GM19351 (cell line): ENCODE measurements at regions not wholly inside any gene's neighbourhood (a gene's known extent, or its start where the extent isn't known, plus 50 kb on each side); places are given as distances from the start of the nearest gene placed in this dataset.

Experiments used
- ATAC-seq: cut with Tn5 transposase; IDR thresholded peaks from one replicate; pipeline ENCODE4 v1.9.1; 2021; ENCODE audit warnings: mild to moderate bottlenecking, moderate library complexity; ENCODE audit not compliant: unreplicated experiment

DNA sequence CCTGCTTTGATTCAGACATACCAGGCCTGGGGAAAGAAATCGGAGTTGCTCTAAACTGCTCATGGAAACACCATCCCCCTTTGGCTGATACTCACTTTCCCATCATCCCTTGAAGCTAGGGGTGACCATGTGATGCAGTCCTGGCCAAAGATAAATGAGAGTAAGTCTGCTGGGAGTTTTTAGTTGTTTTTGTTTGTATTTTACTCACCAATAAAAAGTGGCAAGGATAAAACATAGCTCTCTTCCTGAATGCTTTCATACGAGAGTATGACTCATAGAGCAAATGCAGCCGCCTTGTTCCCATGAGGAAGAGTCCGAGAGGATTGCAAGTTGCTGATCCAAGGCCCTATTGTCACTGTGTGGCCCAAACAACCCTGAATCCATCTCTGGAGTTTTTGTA is 126.4 kb upstream of the TMEM132C start:
- no peak for ATAC-seq

DNA sequence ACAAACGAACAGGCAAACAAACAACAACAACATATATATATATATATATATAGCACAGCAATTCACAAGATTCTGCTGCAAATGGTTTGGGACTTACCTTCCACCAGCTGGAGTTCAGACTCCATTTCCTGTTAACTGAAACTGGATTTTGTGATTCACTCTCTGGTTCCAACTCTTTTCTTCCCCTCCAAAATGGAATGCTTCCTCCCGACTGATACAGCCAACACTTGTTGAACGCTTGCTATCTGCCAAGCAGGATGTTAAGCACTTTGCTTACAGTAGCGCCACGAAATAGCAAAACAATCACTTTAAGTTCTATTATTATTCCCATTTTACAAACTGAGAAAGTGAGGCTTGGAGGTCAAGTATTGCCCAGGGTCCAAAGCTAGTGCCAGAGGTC is 116.0 kb upstream of the TMEM132C start:
- ATAC-seq: no peak

DNA sequence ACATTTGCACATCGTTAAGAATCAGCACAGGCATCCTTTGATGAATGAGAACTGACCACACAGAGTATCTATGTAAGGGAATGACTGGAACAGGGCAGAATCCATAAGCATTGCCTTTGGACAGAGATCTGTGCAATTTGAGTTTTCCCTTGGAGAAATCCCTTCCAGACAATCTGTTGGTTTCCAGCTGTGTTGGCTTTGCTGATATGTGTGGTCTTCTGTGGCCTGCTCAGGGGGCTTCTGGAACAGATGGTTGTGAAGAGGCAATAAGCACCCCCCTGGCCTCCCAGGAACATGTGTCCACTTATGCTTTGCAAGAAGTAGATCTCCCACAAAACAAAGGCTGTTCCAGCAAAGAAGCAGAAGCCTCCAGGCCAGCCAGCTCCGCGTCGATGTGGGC is 111.4 kb upstream of the TMEM132C start:
- no peak for ATAC-seq

DNA sequence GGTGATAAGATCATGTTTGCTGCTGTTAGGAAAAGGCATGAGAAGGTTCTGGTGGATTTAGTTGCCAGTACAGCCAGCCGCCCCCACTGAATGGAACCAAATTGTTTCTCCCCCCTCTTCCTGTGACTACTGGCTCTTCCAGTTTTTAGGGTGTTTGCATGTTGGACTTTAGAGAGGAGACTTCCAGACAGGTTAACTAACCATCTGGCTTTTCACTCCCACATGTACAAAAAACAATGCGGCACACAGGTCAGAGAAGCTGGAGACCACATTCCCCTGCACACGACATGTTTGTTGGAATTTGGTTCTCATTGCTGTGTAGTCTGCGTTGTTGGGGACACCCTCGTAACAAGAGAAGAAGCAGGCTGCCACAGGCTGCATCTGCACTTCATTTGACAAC is 103.9 kb upstream of the TMEM132C start:
- ATAC-seq: no peak

DNA sequence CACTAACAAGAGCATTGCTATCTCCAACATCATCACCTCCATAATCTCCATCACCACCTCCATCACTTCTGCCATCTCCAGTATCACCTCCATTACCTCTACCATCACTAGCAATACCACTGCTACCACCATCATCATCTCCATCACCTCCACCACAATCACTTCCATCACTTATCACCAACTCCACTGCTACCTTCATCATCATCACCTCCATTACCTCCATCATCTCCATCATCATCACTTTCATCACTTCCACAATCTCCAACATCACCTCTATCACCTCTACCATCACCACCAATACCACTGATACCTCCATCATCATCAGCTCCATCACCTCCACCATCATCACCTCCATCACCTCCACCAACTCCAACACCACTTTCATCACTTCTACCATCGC is 102.4 kb upstream of the TMEM132C start:
- no peak for ATAC-seq

DNA sequence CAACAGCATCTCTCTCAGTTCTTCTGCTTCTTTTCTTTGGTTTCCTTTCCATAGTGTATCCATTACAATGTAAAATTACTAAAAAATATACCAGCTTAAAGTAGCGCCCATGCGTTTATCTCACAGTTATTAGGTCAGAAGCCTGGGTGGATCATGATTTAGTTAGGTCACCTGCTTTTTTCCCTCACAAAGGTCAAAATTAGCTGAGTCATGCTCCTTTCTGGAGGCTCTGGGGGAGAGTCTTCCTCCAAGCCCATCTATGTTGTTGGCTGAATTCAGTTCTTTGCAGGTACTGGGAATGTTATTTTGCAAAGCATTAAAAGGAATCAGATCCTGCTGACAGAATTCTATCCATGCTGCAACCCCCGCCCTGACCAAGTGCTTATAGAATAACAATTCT is 101.6 kb upstream of the TMEM132C start:
- ATAC-seq: no peak

DNA sequence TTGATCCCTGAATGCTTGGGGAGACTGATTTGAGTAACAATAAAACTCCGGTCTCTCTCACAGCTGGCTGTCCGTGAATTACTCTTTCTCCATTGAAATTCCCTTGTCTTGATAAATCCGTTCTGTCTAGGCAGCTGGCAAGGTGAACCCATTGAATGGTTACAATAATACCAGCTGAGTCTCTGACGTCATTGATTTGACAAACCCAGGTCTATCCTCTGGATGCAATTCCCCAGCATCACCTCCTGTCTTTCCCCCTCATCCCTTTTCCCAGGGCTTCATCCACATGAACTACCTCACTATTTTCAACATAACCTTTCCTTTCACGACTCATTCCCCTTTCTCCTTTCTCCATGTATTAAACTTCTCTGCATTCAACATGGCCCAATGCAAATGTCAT is 98.7 kb upstream of the TMEM132C start:
- no peak for ATAC-seq

DNA sequence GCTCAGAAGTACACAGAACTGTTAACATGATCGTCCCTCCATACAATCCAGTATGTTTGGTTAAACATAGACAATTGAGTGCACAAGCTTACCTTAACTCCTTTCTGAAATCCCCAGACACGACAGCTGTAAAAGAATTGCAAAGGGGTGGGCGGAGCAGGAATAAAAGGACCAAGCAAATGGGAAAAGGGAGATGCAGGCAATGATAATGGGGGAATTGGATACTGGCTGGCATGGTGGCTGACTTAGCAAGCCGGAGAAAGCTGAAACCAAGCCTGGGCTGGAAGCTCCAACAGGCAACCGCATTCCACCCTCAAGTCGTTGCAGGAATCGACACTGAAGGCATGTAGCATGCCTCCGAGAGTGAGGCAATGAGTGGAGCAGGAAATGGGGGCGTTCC is 96.8 kb upstream of the TMEM132C start:
- no peak for ATAC-seq

DNA sequence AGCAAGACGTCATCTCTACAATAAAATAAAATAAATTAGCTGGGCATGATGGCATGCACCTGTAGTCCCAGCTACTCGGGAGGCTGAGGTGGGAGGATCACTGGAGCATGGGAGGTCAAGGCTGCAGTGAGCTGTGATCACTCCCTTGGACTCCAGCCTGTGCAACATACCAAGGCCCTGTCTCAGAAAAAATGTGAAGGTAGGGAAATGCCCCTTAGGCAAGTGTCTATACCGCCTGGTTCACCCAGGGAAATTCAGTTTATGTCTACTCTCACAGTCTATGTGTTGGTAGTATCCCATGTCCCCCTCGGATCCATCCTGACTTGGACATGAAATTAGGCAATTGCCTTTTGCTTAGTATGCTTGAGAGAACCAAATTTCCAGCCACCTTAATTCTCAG is 88.4 kb upstream of the TMEM132C start:
- ATAC-seq: no peak

DNA sequence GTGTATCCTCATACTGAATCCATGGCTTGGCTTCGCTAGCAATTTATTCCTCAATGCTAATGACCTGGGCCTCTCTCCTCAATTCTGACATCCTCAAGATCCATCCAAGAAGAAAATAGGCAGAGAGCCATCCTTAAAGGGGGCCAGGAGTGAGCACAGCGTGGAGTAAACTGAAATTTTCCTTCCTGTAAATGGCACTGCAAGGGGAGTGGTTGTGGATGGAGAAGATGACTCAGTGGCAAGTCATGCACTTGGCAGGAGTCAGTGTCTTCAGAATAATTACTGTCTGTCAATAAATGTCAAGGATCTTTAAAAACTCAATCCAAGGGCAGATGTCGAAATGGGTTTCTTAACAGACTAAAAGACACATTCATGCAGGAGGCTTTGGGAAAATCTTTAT is 88.0 kb upstream of the TMEM132C start:
- ATAC-seq: no peak

DNA sequence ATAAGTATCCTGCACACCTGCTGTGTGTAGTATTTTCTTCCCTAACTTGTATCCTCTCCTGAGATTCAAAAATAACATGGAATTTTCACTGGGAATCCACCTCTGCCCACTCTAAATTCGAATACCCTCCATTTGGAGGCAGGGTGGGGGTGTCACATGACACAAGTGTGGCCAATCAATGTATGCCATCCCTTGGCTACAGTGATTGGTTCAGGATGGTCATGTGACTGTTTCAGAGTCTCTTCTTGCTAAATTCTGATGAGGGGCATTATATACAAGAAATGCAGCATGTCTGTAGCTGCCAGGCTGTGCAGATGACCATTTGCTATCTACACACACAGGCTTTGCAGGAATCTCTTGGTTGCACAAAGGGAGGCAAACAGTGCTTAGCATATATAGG is 86.8 kb upstream of the TMEM132C start:
- ATAC-seq: no peak

DNA sequence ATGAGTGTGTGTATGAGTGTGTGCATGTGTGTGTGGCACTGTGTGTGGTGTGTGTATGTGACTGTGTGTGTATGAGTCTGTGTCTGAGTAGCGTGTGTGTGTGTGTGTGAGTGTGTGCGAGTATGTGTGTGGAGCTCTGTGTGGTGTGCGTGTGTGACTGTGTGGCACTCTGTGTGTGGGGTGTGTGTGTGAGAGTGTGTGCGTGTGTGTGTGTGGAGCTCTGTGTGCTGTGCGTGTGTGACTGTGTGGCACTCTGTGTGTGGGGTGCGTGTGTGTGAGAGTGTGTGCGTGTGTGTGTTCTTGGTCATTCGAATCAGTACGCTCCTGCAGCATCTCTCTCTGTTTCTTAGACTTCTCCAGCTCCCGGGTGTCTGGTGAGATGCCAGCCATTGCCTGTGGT is 76.9 kb upstream of the TMEM132C start:
- no peak for ATAC-seq

DNA sequence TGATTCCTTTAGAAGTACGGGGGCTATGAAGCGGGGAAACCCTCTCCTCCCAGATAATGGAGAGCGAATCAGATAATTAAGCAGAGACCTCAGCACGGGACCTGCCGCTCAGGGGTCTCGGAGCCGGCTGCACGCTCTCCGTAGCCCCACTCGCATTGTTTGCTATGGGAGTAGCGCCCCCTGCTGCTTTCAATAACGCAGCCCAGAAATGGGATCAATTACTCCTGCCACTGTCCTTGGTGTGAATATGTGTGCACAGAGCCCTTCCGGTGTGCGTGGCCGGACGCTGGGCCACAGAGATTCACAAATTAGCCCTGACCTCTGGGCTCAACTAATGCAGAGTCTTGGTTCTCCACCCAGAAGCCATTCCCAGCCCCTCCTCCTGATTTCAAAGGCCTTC is 76.4 kb upstream of the TMEM132C start:
- ATAC-seq: no peak

DNA sequence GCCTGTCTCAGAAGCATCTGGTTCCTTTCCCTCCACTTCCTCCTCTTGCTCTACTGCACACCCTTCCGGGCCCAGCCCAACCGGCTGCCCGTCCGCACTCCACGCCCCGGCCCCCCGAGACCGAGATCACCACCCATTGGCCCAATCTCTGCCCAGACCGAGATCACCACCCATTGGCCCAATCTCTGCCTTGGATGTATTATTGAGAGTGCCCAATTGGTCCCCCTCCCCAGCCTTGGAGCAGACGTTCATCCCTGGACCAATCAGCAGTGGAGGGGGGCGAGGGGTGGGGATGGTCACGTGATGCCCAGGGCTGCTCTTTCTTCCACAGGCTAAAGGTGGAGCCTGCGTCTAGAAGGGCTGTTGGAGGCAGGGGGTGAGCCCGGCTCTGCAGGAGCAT is 75.6 kb upstream of the TMEM132C start:
- ATAC-seq: no peak

DNA sequence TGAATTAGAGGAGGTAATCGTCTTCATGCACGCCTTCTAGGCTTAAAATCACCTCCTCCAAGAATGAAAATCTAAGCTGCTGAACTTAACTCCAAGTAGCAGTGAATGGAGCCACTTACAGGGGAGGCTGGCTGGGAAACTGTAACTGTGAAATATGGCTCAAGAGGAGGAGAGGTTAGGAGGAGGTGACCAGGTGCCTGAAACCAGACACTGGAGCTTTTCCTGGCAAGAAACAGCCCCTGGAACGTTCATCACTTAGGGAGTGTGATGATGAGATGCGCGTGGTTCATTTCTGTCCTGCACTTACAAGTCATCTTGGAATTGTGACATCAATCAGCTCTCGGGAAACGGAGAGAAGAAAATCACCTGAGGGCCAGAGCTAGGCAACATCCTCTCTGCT is 62.3 kb upstream of the TMEM132C start:
- no peak for ATAC-seq

DNA sequence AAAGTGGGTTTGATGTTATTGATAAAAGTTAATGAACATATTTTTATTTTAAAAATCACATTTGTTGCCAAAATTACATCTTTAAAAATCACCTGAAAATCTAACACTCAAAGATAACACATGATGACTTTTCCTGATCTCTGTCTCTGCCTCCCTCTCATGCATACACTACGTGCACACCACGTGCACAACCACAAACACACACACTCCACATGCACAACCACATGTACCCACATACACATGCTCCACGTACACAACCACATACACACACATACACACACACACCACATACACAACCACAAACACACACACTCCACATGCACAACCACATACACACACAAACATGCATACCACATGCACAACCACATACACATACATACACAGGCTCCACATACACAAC is 61.8 kb upstream of the TMEM132C start:
- ATAC-seq: no peak

DNA sequence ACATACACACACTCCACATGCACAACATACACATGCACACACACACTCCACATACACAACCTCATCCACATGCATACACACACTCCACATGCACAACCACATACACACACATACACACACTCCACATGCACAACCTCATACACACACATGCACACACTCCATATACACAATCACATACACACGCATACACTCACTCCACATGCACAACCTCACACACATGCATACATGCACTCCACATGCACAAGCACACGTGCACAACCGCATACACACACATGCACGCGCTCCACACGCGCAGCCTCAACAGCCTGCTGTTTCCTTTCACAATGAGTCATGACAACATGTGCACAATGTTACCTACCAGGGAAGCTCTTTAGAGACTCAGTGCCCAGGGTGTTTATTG is 61.2 kb upstream of the TMEM132C start:
- no peak for ATAC-seq
